Ovary (tissue), 3 donors: ENCODE measurements at regions not wholly inside any gene's neighbourhood (a gene's known extent, or its start where the extent isn't known, plus 50 kb on each side); places are given as distances from the start of the nearest gene placed in this dataset.

Experiments used
- POLR2A ChIP-seq: fragments of 450-650 bp; IDR thresholded peaks from one replicate; pipeline ENCODE4 v1.6.1; 2017; ENCODE audit warnings: antibody characterized with exemption, mild to moderate bottlenecking, moderate library complexity
- TF ChIP-seq, protein P1 (sequence below), 3 donors: fragments of 450-650 bp in 2 of 3; fragments of 200-600 bp in 1 of 3; IDR thresholded peaks; one replicate each; pipeline versions ENCODE4 v1.5.1 to v1.8.0; 2016 to 2022; ENCODE audit warnings: antibody characterized with exemption in 3 of 3, mild to moderate bottlenecking in 1 of 3
- donor health status: DM: no; HTN: no; CAD: no.

DNA sequence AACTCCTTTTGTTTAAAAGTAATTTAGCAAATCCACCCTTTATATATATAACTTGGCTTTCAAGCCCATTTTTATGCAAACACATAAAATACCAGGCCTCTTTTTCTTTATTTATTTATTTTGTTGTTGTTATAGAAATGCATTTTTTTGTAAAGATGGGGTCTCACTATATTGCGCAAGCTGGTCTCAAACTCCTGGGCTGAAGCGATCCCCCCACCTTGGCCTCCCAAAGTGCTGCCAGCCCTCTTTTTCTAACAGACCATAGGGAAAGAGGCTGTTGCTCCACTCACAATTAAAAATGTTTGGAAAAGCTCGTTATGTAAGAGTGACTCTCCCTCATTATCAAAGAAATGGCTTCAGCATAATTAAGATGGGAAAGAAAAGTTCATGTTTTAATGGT is 440.9 kb downstream of the HACE1 start:
- TF ChIP-seq, protein P1, sequence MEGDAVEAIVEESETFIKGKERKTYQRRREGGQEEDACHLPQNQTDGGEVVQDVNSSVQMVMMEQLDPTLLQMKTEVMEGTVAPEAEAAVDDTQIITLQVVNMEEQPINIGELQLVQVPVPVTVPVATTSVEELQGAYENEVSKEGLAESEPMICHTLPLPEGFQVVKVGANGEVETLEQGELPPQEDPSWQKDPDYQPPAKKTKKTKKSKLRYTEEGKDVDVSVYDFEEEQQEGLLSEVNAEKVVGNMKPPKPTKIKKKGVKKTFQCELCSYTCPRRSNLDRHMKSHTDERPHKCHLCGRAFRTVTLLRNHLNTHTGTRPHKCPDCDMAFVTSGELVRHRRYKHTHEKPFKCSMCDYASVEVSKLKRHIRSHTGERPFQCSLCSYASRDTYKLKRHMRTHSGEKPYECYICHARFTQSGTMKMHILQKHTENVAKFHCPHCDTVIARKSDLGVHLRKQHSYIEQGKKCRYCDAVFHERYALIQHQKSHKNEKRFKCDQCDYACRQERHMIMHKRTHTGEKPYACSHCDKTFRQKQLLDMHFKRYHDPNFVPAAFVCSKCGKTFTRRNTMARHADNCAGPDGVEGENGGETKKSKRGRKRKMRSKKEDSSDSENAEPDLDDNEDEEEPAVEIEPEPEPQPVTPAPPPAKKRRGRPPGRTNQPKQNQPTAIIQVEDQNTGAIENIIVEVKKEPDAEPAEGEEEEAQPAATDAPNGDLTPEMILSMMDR (IDR thresholded peaks at IDR 0.05): no peak
- TF ChIP-seq POLR2A: no peak
